GM12878 (cell line): ENCODE measurements at regions not wholly inside any gene's neighbourhood (a gene's known extent, or its start where the extent isn't known, plus 50 kb on each side); places are given as distances from the start of the nearest gene placed in this dataset.

Source experiments
- ATAC-seq: fragments of 200-7000 bp; cut with Tn5 transposase; 3 replicates; pipeline ENCODE4 v1.9.1; 2020; ENCODE audit warnings: mild to moderate bottlenecking, moderate library complexity
- BruUV-seq: library from RNA; stranded (reverse); fragments of 400-500 nt; replicated peaks from 2 replicates; lab custom pipeline; 2021; lab: Mats Ljungman, UMichigan
- CTCF ChIA-PET: fragments of 300-600 bp; sonication (Branson Sonifier 250); formaldehyde crosslinking; extraction: SDS; loops from one replicate; lab custom pipeline; 2021; ENCODE audit warnings: inconsistent platforms; lab: Yijun Ruan, JAX
- POLR2A ChIA-PET: fragments of 350-600 bp; formaldehyde crosslinking; extraction: SDS; loops from one replicate; lab custom pipeline; 2021; ENCODE audit warnings: inconsistent platforms; lab: Charles Lee
- RAD21 ChIA-PET: fragments of 300-600 bp; sonication (Branson Sonifier 250); formaldehyde crosslinking; loops from one replicate; lab custom pipeline; 2023; ENCODE audit warnings: antibody characterized with exemption; ENCODE audit not compliant: unreplicated experiment; lab: Charles Lee
- SMC1A ChIA-PET: fragments of 300-600 bp; sonication (Branson Sonifier 250); formaldehyde crosslinking; loops from one replicate; lab custom pipeline; 2023; ENCODE audit not compliant: unreplicated experiment, uncharacterized antibody; lab: Charles Lee
- DNase-seq: peaks from one replicate; pipeline ENCODE4 v3.0.0-alpha.2; 2011; ENCODE audit warnings: low read depth, low spot score
- FAIRE-seq: peaks from 3 replicates; lab custom pipeline; 2011; peaks lifted over from hg19 to GRCh38; lab: Jason Lieb, UNC
- H2AFZ ChIP-seq: 2 replicates; pipeline ENCODE4 v1.6.0; 2011; ENCODE audit warnings: low read depth, low read length, control low read depth; ENCODE audit not compliant: control insufficient read depth
- H3K27ac ChIP-seq: 2 replicates; pipeline ENCODE4 v1.5.1; 2011; ENCODE audit warnings: control low read depth; ENCODE audit not compliant: control insufficient read depth, insufficient read depth
- H3K27me3 ChIP-seq, 2 experiments: replicated peaks in 1 of 2; 2 replicates each; pipeline versions ENCODE4 v1.6.0 to v1.6.1; 2011; ENCODE audit warnings: low read length in 1 of 2; ENCODE audit not compliant: control insufficient read depth in 2 of 2, insufficient read depth in 2 of 2
- H3K36me3 ChIP-seq, 2 experiments: 2 replicates each; pipeline ENCODE4 v1.5.1; 2011; ENCODE audit warnings: low read length in 1 of 2; ENCODE audit not compliant: control insufficient read depth in 2 of 2, insufficient read depth in 2 of 2
- H3K4me1 ChIP-seq: 2 replicates; pipeline ENCODE4 v1.6.1; 2011; ENCODE audit warnings: mild to moderate bottlenecking, low read length, moderate library complexity, mixed read lengths; ENCODE audit not compliant: control insufficient read depth, insufficient read depth
- H3K4me2 ChIP-seq: 2 replicates; pipeline ENCODE4 v1.6.0; 2011; ENCODE audit warnings: control low read depth; ENCODE audit not compliant: control insufficient read depth, insufficient read depth
- H3K4me3 ChIP-seq: fragments of 200-600 bp; sonication (generic); 2 replicates; pipeline ENCODE4 v1.5.1; 2016
- H3K79me2 ChIP-seq: 2 replicates; pipeline ENCODE4 v1.6.0; 2011; ENCODE audit warnings: low read length; ENCODE audit not compliant: control insufficient read depth, insufficient read depth
- H3K9ac ChIP-seq: 2 replicates; pipeline ENCODE4 v1.8.0; 2011; ENCODE audit warnings: low read length, control low read depth, mixed read lengths; ENCODE audit not compliant: control insufficient read depth, insufficient read depth
- H3K9me3 ChIP-seq: replicated peaks from 3 replicates; pipeline ENCODE4 v1.5.1; 2011; ENCODE audit warnings: mild to moderate bottlenecking, low read length; ENCODE audit not compliant: control insufficient read depth, insufficient read depth
- H4K20me1 ChIP-seq: 2 replicates; pipeline ENCODE4 v1.6.0; 2011; ENCODE audit not compliant: control insufficient read depth, insufficient read depth
- CBX3 ChIP-seq: fragments of 200-600 bp; sonication (generic); IDR thresholded peaks from 2 replicates; pipeline ENCODE4 v1.6.1; 2016; ENCODE audit warnings: low read depth, borderline replicate concordance
- CBX5 ChIP-seq: sonication (generic); IDR thresholded peaks from 2 replicates; pipeline ENCODE4 v1.6.1; 2016; ENCODE audit warnings: low read depth, moderate library complexity, mild to moderate bottlenecking, inconsistent platforms
- E2F8 ChIP-seq: fragments of 450-650 bp; IDR thresholded peaks from 2 replicates; pipeline ENCODE4 v1.6.1; 2018; ENCODE audit warnings: mild to moderate bottlenecking, low read depth, moderate library complexity; ENCODE audit not compliant: partially characterized antibody
- HDAC2 ChIP-seq: fragments of 200-600 bp; sonication (generic); IDR thresholded peaks from 2 replicates; pipeline ENCODE4 v1.6.1; 2017
- IKZF2 ChIP-seq, 2 experiments: fragments of 450-650 bp; IDR thresholded peaks; 2 replicates each; pipeline ENCODE4 v1.6.1; 2017; ENCODE audit warnings: mild to moderate bottlenecking in 2 of 2, moderate library complexity in 2 of 2
- IRF3 ChIP-seq: fragments of 450-650 bp; IDR thresholded peaks from 2 replicates; pipeline ENCODE4 v1.6.1; 2014; ENCODE audit warnings: mild to moderate bottlenecking
- LARP7 ChIP-seq: fragments of 450-650 bp; IDR thresholded peaks from 2 replicates; pipeline ENCODE4 v1.6.1; 2017; ENCODE audit warnings: mild to moderate bottlenecking
- MAX ChIP-seq: IDR thresholded peaks from 2 replicates; pipeline ENCODE4 v1.6.1; 2012; ENCODE audit warnings: low read depth, low read length, improper control_type of control experiment
- MXI1 ChIP-seq: fragments of 150-350 bp; IDR thresholded peaks from 2 replicates; pipeline ENCODE4 v1.6.1; 2011; ENCODE audit warnings: low read depth, mild to moderate bottlenecking, inconsistent platforms, low read length, improper control_type of control experiment
- NKRF ChIP-seq: fragments of 450-650 bp; conservative IDR thresholded peaks from 2 replicates; pipeline ENCODE4 v1.6.1; 2017; ENCODE audit warnings: mild to moderate bottlenecking, moderate library complexity
- RBBP5 ChIP-seq: fragments of 200-600 bp; sonication (generic); conservative IDR thresholded peaks from 2 replicates; pipeline ENCODE4 v1.6.1; 2016
- RFX5 ChIP-seq: IDR thresholded peaks from 2 replicates; pipeline ENCODE4 v1.6.1; 2011; ENCODE audit warnings: low read depth, low read length, improper control_type of control experiment
- SIX5 ChIP-seq: IDR thresholded peaks from 2 replicates; pipeline ENCODE4 v1.6.1; 2011; ENCODE audit warnings: mild to moderate bottlenecking, low read depth, low read length, moderate library complexity; ENCODE audit not compliant: severe bottlenecking
- WGBS: methylation state at CpG from one replicate; pipeline ENCODE4 v1.1.6; 2016; ENCODE audit warnings: low lambda C conversion rate; ENCODE audit not compliant: insufficient replicate concordance, insufficient coverage; ENCODE audit errors: missing lambda C conversion rate; 5-methylcytosine and 5-hydroxymethylcytosine counted together
- in situ Hi-C: fragments of 300-500 bp; cut with MboI; formaldehyde crosslinking; loops from 9 replicates; pipeline ENCODE4 v1.14.3; 2018; ENCODE audit warnings: mixed read lengths
- intact Hi-C: fragments of 100-400 bp; cut with micrococcal nuclease; formaldehyde crosslinking; loops from one replicate; pipeline ENCODE4 v1.14.2; 2022; ENCODE audit not compliant: unreplicated experiment

GRCh38 chr5:6084836-6085235, 293.5 kb downstream of the MED10 start:
- no peak for FAIRE-seq
- intact Hi-C loops = no loop called here
- H2AFZ ChIP-seq = no peak overlapping the region
- ChIA-PET CTCF (no interaction called here), POLR2A (no interaction called here), SMC1A (interaction anchor here (0.7 to 1.4 kb wide), 2 partner anchors 44 to 82 kb away, joined by 3 read pairs; no protein-coding TSS in a partner anchor), RAD21 (interaction anchor here (0.6 to 1.1 kb wide), 2 partner anchors 83 to 1691 kb away, joined by 3 read pairs; no protein-coding TSS in a partner anchor)
- no peaks in the 10 kb centered on the region for H3K79me2 ChIP-seq
- DNase-seq = no peak
- in situ Hi-C loops = no loop called here
- H3K27me3 ChIP-seq = no peaks in the 10 kb centered on the region
- no peak for ATAC-seq
- BruUV-seq = no TSS peak
- no peaks in the 10 kb centered on the region for H3K4me1 ChIP-seq
- H3K27ac ChIP-seq = no peak overlapping the region
- no peak overlapping the region for H3K9ac ChIP-seq
- no peak overlapping the region for H3K4me2 ChIP-seq
- no peaks in the 10 kb centered on the region; the same call in 2 of the 3 replicates for H3K9me3 ChIP-seq
- H3K4me3 ChIP-seq = no peak overlapping the region
- no peaks in the 10 kb centered on the region for H3K36me3 ChIP-seq
- TF ChIP-seq SIX5 (no peak), RFX5 (no peak), IKZF2 (IDR thresholded peaks at IDR 0.05) (no peak), LARP7 (no peak), CBX5 (no peak), IRF3 (no peak), NKRF (no peak), RBBP5 (no peak), HDAC2 (no peak), E2F8 (no peak), CBX3 (no peak), MAX (no peak), MXI1 (no peak)
- WGBS = 0% methylated on average over 2 of the region's 2 CpGs
- no peaks in the 10 kb centered on the region for H4K20me1 ChIP-seq
